A673 (cell line): ENCODE measurements at regions not wholly inside any gene's neighbourhood (a gene's known extent, or its start where the extent isn't known, plus 50 kb on each side); places are given as distances from the start of the nearest gene placed in this dataset.
"Not testable (repeated sequence)": the region's sequence is repeated elsewhere in the genome, so short reads cannot be mapped to it uniquely, and the experiment has no call there.

Experiments used
- BruUV-seq: library from RNA; stranded (reverse); fragments of 400-500 nt; replicated peaks from 2 replicates; lab custom pipeline; 2021; lab: Mats Ljungman, UMichigan
- CTCF ChIA-PET: fragments of 300-600 bp; sonication (Branson Sonifier 250); formaldehyde crosslinking; loops from one replicate; lab custom pipeline; 2022; ENCODE audit warnings: antibody characterized with exemption; lab: Charles Lee
- POLR2A ChIA-PET: fragments of 300-600 bp; sonication (Branson Sonifier 250); formaldehyde crosslinking; loops from one replicate; lab custom pipeline; 2022; ENCODE audit warnings: antibody characterized with exemption; ENCODE audit not compliant: low non-redundant PET; lab: Charles Lee
- DNase-seq: peaks from one replicate; pipeline ENCODE4 v3.0.0-alpha.2; 2015; ENCODE audit warnings: low spot score
- H3K27ac ChIP-seq: fragments of 200-600 bp; sonication (generic); 2 replicates; pipeline ENCODE4 v1.5.1; 2016; ENCODE audit warnings: mixed run types, low read depth, mild to moderate bottlenecking, mixed read lengths, antibody characterized with exemption, low read length; ENCODE audit not compliant: poor library complexity, severe bottlenecking
- H3K27me3 ChIP-seq: fragments of 200-600 bp; sonication (generic); replicated peaks from 2 replicates; pipeline ENCODE4 v1.6.1; 2017; ENCODE audit warnings: mixed run types, low read depth, mild to moderate bottlenecking, mixed read lengths, antibody characterized with exemption, low read length; ENCODE audit not compliant: insufficient read depth, poor library complexity
- H3K36me3 ChIP-seq: fragments of 200-600 bp; sonication (generic); 2 replicates; pipeline ENCODE4 v1.6.1; 2016; ENCODE audit warnings: mixed run types, mild to moderate bottlenecking, mixed read lengths, antibody characterized with exemption, low read length; ENCODE audit not compliant: insufficient read depth, poor library complexity, severe bottlenecking
- H3K4me1 ChIP-seq: fragments of 200-600 bp; sonication (generic); 2 replicates; pipeline ENCODE4 v1.6.1; 2017; ENCODE audit warnings: mixed run types, mild to moderate bottlenecking, mixed read lengths, antibody characterized with exemption, low read length; ENCODE audit not compliant: insufficient read depth, poor library complexity, severe bottlenecking
- H3K4me3 ChIP-seq: fragments of 200-600 bp; sonication (generic); 2 replicates; pipeline ENCODE4 v1.5.1; 2016; ENCODE audit warnings: low read depth, mixed run types, mild to moderate bottlenecking, mixed read lengths, low read length; ENCODE audit not compliant: poor library complexity, severe bottlenecking
- H3K9me3 ChIP-seq: fragments of 200-600 bp; sonication (generic); 2 replicates; pipeline ENCODE4 v1.6.1; 2016; ENCODE audit warnings: mixed run types, low read depth, mild to moderate bottlenecking, mixed read lengths, antibody characterized with exemption, low read length; ENCODE audit not compliant: poor library complexity, severe bottlenecking
- EZH2 ChIP-seq: fragments of 200-600 bp; sonication (generic); IDR thresholded peaks from 2 replicates; pipeline ENCODE4 v1.6.1; 2017; ENCODE audit warnings: borderline replicate concordance, low read depth, mild to moderate bottlenecking, mixed read lengths, antibody characterized with exemption, low read length; ENCODE audit not compliant: poor library complexity, severe bottlenecking
- intact Hi-C: fragments of 100-400 bp; cut with micrococcal nuclease; formaldehyde crosslinking; loops from one replicate; pipeline ENCODE4 v1.10.0; 2022; ENCODE audit not compliant: unreplicated experiment
- TF ChIP-seq, protein P1 (sequence below): fragments of 300-800, 200-600 bp; sonication (generic); conservative IDR thresholded peaks from 2 replicates; pipeline ENCODE4 v1.5.1; 2017; ENCODE audit warnings: low read depth, mild to moderate bottlenecking, antibody characterized with exemption, low read length, moderate library complexity, mixed read lengths

DNA sequence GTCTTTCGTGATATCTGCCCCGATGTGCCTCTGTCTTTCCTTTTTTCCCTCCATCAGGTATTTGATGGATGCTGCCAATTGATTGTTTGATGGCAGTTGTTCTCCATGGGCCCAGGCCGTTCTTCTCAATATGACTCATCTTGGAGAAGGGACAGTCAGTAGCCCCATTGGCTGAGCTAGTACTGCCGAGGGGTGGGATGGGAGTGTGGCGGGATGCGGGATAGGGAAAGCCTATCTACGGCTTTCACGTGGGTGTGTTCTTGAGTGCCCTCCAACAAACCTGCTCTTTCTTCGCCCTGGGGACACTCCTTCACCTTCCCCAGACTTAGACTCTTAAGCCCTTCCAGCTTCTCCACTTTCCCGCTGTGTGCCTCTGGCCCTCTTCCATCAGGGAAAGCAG is 159.4 kb downstream of the GOLGA8K start:
- H3K4me3 ChIP-seq, H3K36me3 ChIP-seq, POLR2A ChIA-PET, H3K9me3 ChIP-seq, CTCF ChIA-PET, BruUV-seq, H3K27ac ChIP-seq, DNase-seq, H3K4me1 ChIP-seq, H3K27me3 ChIP-seq, intact Hi-C loops: not testable (repeated sequence)

DNA sequence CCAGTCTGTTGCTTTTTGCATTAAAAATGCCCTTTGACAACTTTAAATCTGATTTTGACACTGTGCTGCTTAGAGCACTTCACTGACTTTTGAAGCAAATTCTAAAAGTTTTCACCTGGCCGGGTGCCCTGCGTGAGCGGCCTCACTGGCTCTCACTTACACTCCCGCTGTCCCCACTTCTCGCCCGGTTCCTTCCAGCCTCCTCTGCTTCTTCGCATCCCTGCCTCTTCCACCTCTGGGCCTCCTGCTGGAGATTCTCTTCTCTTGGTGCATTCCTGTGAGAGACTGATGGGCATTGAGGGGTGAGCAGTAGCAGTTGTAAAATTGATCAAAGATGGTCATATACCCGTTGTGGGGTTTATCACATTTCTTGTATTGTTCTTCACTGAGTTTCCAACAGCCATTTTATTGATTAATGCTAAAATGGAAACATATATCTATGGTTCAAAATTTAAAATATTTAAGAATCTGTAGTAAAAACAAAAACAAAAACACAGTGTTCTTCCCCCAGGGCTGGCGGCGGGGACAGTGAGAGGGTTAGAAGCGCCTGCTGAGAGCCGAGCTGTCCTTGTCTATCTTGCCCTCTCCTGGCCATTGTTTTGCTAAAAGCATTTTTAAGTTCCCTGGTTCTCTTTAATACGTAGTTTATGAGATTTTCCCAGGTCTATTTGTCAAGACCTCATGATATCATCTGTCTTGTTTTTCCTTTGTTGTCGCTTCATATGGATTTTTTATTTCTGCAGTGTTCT is 160.1 kb downstream of the GOLGA8K start:
- H3K36me3 ChIP-seq, H3K9me3 ChIP-seq, CTCF ChIA-PET, POLR2A ChIA-PET, DNase-seq, H3K4me3 ChIP-seq, H3K4me1 ChIP-seq, intact Hi-C loops, BruUV-seq, H3K27me3 ChIP-seq, H3K27ac ChIP-seq: not testable (repeated sequence)

DNA sequence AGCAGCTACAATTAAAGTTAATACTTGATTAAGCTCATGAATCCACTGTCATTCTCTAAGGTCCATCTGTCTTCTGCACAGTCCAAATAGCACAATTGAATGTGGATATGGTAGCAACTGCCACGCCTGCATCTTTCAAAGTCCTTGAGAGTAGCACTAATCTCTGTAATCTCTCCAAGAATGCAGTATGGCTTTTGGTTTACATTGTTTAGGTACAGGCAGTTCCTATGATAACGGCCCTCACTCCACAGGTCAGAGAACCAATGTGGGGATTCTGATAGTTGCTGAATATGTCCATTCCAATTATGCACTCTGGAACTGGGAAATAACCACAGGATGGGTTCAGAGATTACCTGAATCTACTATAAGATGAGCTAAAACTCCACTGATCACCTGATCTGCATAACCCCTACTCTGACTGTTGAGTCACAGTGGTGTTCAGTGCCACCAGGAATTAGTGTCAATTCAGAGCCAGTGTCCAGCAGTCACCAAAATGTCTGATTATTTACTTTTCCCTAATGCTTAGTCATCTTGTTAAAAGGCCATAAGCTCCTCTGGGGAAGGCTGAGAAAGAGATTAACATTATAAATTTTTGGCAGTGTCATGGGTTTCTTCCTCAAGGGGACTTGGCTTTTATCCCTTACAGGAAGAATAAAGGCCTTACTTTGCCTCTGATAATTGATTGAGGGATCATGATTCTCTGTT is 175.5 kb downstream of the GOLGA8K start:
- CTCF ChIA-PET, intact Hi-C loops, H3K27ac ChIP-seq, H3K27me3 ChIP-seq, POLR2A ChIA-PET, DNase-seq, H3K4me3 ChIP-seq, H3K9me3 ChIP-seq, H3K4me1 ChIP-seq, H3K36me3 ChIP-seq, BruUV-seq: not testable (repeated sequence)

DNA sequence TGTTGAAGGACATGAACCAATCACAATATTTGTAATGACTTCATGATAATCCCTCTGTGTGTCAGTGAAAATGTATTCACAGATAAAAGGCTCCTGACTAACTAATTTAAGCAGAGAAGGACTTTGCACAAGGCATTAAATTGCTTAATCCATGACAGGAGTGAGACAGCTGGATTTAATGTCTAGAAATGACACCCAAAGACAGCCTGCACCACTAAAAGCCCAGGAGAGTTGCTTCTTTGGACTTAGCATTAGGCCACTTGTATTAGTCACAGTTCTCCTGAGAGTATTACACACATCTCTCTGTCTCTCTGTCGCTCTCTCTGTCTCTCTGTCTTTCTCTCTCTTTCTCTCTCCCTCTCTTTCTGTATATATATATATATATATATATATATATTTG is 180.4 kb downstream of the GOLGA8K start:
- Histone ChIP-seq H3K27ac (no peak overlapping the region), H3K27me3 (no peaks in the 10 kb centered on the region), H3K36me3 (no peaks in the 10 kb centered on the region), H3K9me3 (no peaks in the 10 kb centered on the region), H3K4me1 (no peaks in the 10 kb centered on the region), H3K4me3 (no peak overlapping the region)
- intact Hi-C loops, result no loop called here
- BruUV-seq, result no TSS peak
- TF ChIP-seq EZH2, result no peak
- TF ChIP-seq, protein P1, sequence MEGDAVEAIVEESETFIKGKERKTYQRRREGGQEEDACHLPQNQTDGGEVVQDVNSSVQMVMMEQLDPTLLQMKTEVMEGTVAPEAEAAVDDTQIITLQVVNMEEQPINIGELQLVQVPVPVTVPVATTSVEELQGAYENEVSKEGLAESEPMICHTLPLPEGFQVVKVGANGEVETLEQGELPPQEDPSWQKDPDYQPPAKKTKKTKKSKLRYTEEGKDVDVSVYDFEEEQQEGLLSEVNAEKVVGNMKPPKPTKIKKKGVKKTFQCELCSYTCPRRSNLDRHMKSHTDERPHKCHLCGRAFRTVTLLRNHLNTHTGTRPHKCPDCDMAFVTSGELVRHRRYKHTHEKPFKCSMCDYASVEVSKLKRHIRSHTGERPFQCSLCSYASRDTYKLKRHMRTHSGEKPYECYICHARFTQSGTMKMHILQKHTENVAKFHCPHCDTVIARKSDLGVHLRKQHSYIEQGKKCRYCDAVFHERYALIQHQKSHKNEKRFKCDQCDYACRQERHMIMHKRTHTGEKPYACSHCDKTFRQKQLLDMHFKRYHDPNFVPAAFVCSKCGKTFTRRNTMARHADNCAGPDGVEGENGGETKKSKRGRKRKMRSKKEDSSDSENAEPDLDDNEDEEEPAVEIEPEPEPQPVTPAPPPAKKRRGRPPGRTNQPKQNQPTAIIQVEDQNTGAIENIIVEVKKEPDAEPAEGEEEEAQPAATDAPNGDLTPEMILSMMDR, result no peak
- POLR2A ChIA-PET, result no interaction called here
- CTCF ChIA-PET, result no interaction called here
- peak; percentile 0 for DNase-seq
